BLaER1 treated with 17β-estradiol and CSF1 and Interleukin-3, amounts not matched to agents 10 nM and 100 nM (cell line): ENCODE measurements at regions not wholly inside any gene's neighbourhood (a gene's known extent, or its start where the extent isn't known, plus 50 kb on each side); places are given as distances from the start of the nearest gene placed in this dataset.
A peak's percentile ranks its signal among the peaks of the same experiment; 100 is the strongest.
"Not testable (repeated sequence)": the region's sequence is repeated elsewhere in the genome, so short reads cannot be mapped to it uniquely, and the experiment has no call there.

Source experiments
- H3K27ac ChIP-seq, 11 experiments: shearing (Covaris generic); formaldehyde crosslinking; 2 replicates each; pipeline ENCODE4 v1.8.1; 2022
- H3K27me3 ChIP-seq, 11 experiments: shearing (Covaris generic); formaldehyde crosslinking; 2 replicates each; pipeline ENCODE4 v1.8.1; 2022
- H3K36me3 ChIP-seq, 11 experiments: shearing (Covaris generic); formaldehyde crosslinking; 2 replicates each; pipeline ENCODE4 v1.8.1; 2022
- H3K4me1 ChIP-seq, 10 experiments: shearing (Covaris generic); formaldehyde crosslinking; 2 replicates each; pipeline ENCODE4 v1.8.1; 2022
- H3K4me2 ChIP-seq, 11 experiments: shearing (Covaris generic); formaldehyde crosslinking; 2 replicates each; pipeline ENCODE4 v1.8.1; 2022
- H3K4me3 ChIP-seq, 10 experiments: shearing (Covaris generic); formaldehyde crosslinking; 2 replicates each; pipeline ENCODE4 v1.8.1; 2022
- H3K9ac ChIP-seq, 11 experiments: shearing (Covaris generic); formaldehyde crosslinking; 2 replicates each; pipeline ENCODE4 v1.8.1; 2022
- H3K9me3 ChIP-seq, 11 experiments: shearing (Covaris generic); formaldehyde crosslinking; replicated peaks in 1 of 11; 2 replicates each; pipeline ENCODE4 v1.8.1; 2022
- H4K20me1 ChIP-seq, 11 experiments: shearing (Covaris generic); formaldehyde crosslinking; 2 replicates each; pipeline ENCODE4 v1.8.1; 2022
- Cebpa-rat ChIP-seq, 11 experiments: shearing (Covaris generic); IDR thresholded peaks; 2 replicates each; pipeline ENCODE4 v1.8.1; 2022

DNA sequence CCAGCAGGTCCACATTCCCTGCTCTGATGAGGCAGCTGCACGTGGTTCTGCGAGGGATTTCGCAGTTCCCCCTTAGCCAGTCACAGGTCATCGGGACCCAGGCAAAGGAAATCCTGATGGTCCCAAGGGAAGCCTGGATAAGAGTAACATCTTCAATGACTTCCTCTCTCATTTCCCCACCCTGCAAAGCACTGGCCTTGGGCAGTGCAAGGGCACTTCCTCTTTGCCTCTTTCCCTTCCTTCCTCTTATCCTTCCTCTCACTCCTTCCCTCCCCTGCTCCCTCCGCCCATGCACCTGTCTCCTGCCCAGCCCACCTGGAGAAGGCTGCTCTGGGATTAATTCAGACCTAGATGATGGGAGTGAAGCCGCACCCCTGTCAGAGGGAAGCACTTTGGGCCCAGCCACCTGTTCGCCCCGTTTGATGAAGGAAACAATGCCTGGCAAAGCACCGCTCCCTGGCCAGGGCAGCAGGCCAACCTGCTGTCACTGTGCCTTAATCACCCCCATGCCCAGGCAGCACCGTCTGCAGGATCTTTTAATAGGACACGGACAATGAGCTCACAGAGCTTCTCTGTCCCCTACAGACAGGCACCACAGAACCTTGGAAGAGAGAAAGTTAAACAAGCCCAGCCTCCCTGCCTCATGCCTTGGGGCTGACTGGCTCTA, 113.5 kb upstream of the PABPC3 start:
- no peak for TF ChIP-seq Cebpa-rat (IDR thresholded peaks at IDR 0.05)
- Histone ChIP-seq H3K9me3 (no peaks in the 10 kb centered on the region), H3K4me1 (peaks cover 12 to 25% (median 16%) of the 10 kb centered on the region in 10 experiments), H3K27me3 (0 out of 22 replicates have a peak, but pooled peaks cover 0 to 3% (median 0%) of the 10 kb centered on the region in 11 experiments), H3K27ac (no peak overlapping the region; a peak in 1 of 22 replicates), H3K36me3 (no peaks in the 10 kb centered on the region), H3K4me3 (no peak overlapping the region), H3K9ac (no peak overlapping the region), H3K4me2 (peak overlapping the region; percentile 49 to 85 (median 75)), H4K20me1 (peaks cover 0 to 18% (median 0%) of the 10 kb centered on the region in 11 experiments; a peak in 4 of 22 replicates)

DNA sequence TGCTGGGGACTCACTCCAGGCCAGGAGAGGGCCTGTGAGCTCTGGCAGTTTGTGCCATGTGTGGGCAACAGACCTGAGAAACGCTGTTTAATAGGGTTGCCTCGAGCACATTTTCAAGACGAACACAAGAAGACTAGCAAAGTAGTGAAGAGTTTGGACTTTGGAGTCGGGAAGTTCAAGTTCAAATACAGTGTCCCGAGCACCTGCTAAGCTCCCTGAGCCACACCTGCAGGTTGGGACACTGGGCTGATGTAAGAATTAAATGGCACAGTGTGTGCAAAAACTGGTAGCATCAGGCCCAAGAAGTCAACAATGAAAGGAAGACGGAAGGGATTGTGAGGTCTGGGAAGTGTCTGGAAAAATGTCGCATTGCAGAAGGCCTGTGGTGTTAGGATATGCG, 112.8 kb upstream of the PABPC3 start:
- H3K9me3 ChIP-seq = no peaks in the 10 kb centered on the region
- peaks cover 12 to 25% (median 16%) of the 10 kb centered on the region in 10 experiments for H3K4me1 ChIP-seq
- no peak overlapping the region for H3K4me3 ChIP-seq
- H3K4me2 ChIP-seq = peak overlapping the region in 5 of 11 experiments; percentile 65 to 77 (median 76); a peak in 6 of 22 replicates
- no peak for TF ChIP-seq Cebpa-rat (IDR thresholded peaks at IDR 0.05)
- H4K20me1 ChIP-seq = peaks cover 0 to 18% (median 0%) of the 10 kb centered on the region in 11 experiments; a peak in 4 of 22 replicates
- no peak overlapping the region for H3K27ac ChIP-seq
- H3K27me3 ChIP-seq = peaks cover 0 to 4% (median 2%) of the 10 kb centered on the region in 11 experiments; a peak in 10 of 22 replicates
- no peaks in the 10 kb centered on the region for H3K36me3 ChIP-seq
- no peak overlapping the region for H3K9ac ChIP-seq

DNA sequence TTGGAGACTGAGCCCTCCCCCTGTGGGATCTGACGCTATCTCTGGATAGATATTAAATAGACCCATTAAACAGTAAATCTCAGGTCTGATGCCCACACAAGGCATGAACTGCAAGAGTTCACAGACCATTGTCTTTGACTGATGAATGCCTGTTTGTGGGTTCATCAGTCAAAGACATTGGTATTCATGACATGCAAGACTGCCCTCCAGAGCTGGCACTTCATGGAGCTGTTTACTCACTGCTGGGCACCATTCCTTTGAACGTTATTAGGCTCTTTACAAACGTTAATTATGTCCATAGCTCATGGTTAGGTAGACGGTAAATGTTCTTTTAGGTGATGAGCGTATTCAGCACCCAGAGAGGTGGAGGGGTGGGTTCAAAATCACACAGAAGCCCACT, 111.8 kb upstream of the PABPC3 start:
- Histone ChIP-seq H3K4me3 (no peak overlapping the region), H3K27ac (no peak overlapping the region)
- no peak for TF ChIP-seq Cebpa-rat (IDR thresholded peaks at IDR 0.05)

DNA sequence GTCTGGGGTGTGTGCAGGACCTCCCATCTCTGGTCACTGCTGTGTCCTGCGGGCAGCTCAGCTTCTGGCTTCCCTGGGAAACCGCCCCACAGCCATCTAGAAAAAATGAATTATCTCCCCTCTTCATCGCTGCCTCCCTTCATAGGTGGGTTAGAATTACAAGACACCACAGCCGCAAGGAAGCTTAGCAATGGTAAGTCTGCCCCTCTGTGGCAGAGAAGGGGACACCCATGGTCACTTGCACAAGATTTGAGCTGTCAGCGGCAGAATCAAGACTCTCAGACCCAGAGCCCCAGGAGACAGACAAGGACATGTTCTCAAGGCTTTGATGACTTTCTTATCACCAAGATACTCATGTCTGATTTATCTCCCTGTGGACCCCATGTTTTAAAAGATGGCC, 110.8 kb upstream of the PABPC3 start:
- H3K9ac ChIP-seq = no peak overlapping the region
- H3K27ac ChIP-seq = no peak overlapping the region
- peaks cover 11 to 17% (median 14%) of the 10 kb centered on the region in 11 experiments for H3K27me3 ChIP-seq
- H3K4me1 ChIP-seq = peaks cover 12 to 25% (median 16%) of the 10 kb centered on the region in 10 experiments
- H3K4me2 ChIP-seq = no peak overlapping the region
- no peak overlapping the region for H3K4me3 ChIP-seq
- no peaks in the 10 kb centered on the region for H3K36me3 ChIP-seq
- peaks cover 0 to 18% (median 0%) of the 10 kb centered on the region in 11 experiments; a peak in 4 of 22 replicates for H4K20me1 ChIP-seq
- H3K9me3 ChIP-seq = no peaks in the 10 kb centered on the region
- no peak for TF ChIP-seq Cebpa-rat (IDR thresholded peaks at IDR 0.05)

More for the DNA sequence above, 111.8 kb upstream of the PABPC3 start:
- Histone ChIP-seq H3K9ac (no peak overlapping the region), H3K4me1 (peaks cover 12 to 25% (median 16%) of the 10 kb centered on the region in 10 experiments), H3K36me3 (no peaks in the 10 kb centered on the region), H3K9me3 (no peaks in the 10 kb centered on the region), H3K4me2 (no peak overlapping the region), H3K27me3 (peaks cover 10 to 15% (median 13%) of the 10 kb centered on the region in 11 experiments), H4K20me1 (peaks cover 0 to 18% (median 0%) of the 10 kb centered on the region in 11 experiments; a peak in 4 of 22 replicates)

DNA sequence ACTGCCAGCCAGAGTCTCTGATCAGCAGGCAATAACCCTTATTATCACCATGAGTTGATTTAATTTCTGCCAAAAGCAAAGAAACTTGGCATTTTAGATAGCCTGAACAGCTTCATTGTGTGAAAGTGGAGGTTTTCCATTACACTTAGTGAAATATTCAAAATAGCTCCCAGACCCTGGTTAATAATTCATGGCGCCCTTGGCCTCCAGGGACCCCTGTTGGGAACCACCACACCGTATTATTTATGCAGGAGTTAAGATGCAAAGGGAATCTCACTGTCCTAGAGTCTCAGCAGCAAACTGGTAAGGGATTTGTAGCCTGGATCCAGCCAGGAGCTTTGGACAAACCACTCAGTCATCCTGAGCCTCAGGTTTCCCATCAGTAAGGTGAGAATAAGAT, 110.0 kb upstream of the PABPC3 start:
- no peaks in the 10 kb centered on the region for H3K36me3 ChIP-seq
- no peaks in the 10 kb centered on the region for H3K9me3 ChIP-seq
- no peak overlapping the region for H3K4me2 ChIP-seq
- no peak for TF ChIP-seq Cebpa-rat (IDR thresholded peaks at IDR 0.05)
- peaks cover 11 to 17% (median 14%) of the 10 kb centered on the region in 11 experiments for H3K27me3 ChIP-seq
- no peak overlapping the region for H3K27ac ChIP-seq
- H3K4me3 ChIP-seq = no peak overlapping the region
- H3K9ac ChIP-seq = no peak overlapping the region
- peaks cover 0 to 18% (median 0%) of the 10 kb centered on the region in 11 experiments; a peak in 4 of 22 replicates for H4K20me1 ChIP-seq
- H3K4me1 ChIP-seq = peaks cover 12 to 25% (median 16%) of the 10 kb centered on the region in 10 experiments

DNA sequence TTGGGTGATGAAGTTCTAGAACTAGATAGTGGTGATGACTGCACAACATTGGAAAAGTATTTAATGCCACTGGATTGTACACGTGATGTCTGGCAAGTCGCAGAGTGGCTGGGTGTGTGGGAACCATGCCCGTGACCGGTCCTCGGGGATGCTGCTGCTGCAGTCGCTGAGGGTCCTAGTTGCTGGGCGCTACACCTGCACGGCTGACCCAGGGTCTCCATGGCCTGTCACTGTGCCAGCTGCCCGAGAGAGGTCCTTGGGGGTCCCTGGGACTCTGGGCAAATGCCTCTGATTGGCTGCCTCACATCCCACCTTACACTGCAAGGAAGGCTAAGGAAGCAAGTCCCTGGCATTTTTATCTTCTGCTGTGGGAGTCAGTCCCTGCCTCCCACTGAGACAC, 109.1 kb upstream of the PABPC3 start:
- Histone ChIP-seq H3K4me2 (no peak overlapping the region), H3K36me3 (no peaks in the 10 kb centered on the region), H3K9ac (no peak overlapping the region), H3K9me3 (no peaks in the 10 kb centered on the region), H3K4me3 (no peak overlapping the region), H3K27ac (no peak overlapping the region), H4K20me1 (peaks cover 0 to 17% (median 0%) of the 10 kb centered on the region in 11 experiments; a peak in 4 of 22 replicates), H3K4me1 (peaks cover 7 to 16% (median 11%) of the 10 kb centered on the region in 10 experiments), H3K27me3 (peaks cover 11 to 17% (median 14%) of the 10 kb centered on the region in 11 experiments)
- no peak for TF ChIP-seq Cebpa-rat (IDR thresholded peaks at IDR 0.05)

DNA sequence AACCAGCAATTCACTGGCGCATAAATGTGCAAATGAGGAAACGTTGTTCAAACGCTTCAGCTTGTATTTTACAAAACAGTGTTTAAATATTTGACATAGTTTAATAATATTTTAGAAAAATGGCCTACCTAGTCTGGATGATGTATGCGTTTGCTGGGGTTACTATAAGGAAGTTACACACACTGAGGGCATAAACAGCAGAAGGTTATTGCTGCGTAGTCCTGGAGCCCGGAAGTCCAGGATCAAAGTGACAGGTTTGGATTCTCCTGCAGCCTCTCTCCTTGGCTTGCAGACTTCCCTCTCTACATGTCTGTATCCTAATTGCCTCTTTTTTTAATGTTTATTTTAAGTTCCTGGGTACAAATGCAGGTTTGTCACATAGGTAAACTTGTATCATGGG, 106.0 kb upstream of the PABPC3 start:
- H3K9ac ChIP-seq, H3K9me3 ChIP-seq, H3K4me3 ChIP-seq, H3K36me3 ChIP-seq, H3K27ac ChIP-seq, H4K20me1 ChIP-seq, H3K4me2 ChIP-seq, H3K4me1 ChIP-seq: not testable (repeated sequence)
- H3K27me3 ChIP-seq = peaks cover 11 to 17% (median 14%) of the 10 kb centered on the region in 11 experiments

DNA sequence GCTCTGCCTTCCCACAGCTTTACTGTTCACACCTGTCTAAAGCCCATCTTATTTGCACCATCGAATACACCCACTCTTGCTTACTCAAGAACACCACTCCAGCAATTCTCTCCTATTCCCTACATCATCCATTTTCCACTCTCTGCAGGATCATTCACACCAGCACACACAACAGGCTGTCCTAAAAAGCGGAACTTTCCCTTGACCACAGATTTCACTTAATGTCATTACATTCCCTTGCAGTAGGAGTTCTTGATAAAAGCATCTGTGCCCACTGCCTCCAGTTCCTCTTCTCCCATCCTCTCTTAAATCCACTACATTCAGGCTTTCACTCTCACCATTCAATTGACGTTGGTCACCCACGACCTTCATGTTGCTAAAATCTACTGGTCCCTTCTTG, 103.0 kb upstream of the PABPC3 start:
- not testable (repeated sequence) for H3K4me3 ChIP-seq, H4K20me1 ChIP-seq, H3K4me2 ChIP-seq, H3K9ac ChIP-seq, H3K9me3 ChIP-seq, H3K4me1 ChIP-seq, H3K27ac ChIP-seq, H3K36me3 ChIP-seq
- peaks cover 11 to 14% (median 13%) of the 10 kb centered on the region in 11 experiments for H3K27me3 ChIP-seq

DNA sequence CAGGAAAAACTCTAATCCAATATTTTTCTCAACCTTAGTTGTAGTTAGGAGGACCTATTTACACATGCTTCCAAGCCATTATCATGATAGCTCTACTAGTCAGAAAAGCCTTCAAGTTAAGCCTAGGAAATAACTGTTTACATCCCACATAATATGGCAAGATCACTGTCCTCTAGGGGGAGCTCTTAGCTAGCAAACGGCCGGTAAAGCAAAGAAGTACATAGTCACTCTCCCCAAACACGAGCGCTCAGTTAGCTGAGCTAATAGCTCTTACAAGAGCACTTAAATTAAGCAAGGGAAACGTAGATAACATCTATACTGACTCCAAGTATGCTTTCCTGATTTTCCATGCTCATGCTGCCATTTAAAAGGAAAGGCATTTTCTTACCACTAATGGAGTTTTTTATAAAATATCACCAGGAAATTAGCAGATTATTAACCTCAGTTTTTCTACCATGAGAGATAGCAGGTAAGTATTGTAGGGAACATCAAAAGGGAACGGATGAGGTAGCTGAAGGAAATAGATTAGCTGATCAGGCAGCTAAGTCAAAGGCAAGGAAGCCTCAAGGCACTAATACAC, 100.6 kb upstream of the PABPC3 start:
- H3K27me3 ChIP-seq = peaks cover 0 to 8% (median 0%) of the 10 kb centered on the region in 11 experiments; a peak in 4 of 22 replicates
- no peaks in the 10 kb centered on the region for H3K4me1 ChIP-seq
- no peaks in the 10 kb centered on the region for H4K20me1 ChIP-seq
- no peak overlapping the region for H3K4me3 ChIP-seq
- no peaks in the 10 kb centered on the region for H3K36me3 ChIP-seq
- no peak overlapping the region for H3K27ac ChIP-seq
- no peak overlapping the region for H3K9ac ChIP-seq
- no peaks in the 10 kb centered on the region for H3K9me3 ChIP-seq
- H3K4me2 ChIP-seq = no peak overlapping the region
- no peak for TF ChIP-seq Cebpa-rat (IDR thresholded peaks at IDR 0.05)
